CD4-positive, alpha-beta T cell treated with Interleukin-17A for 4 hours (primary cell): ENCODE measurements at regions not wholly inside any gene's neighbourhood (a gene's known extent, or its start where the extent isn't known, plus 50 kb on each side); places are given as distances from the start of the nearest gene placed in this dataset.

Source experiments
- DNase-seq: peaks from one replicate; pipeline ENCODE4 v3.0.0-alpha.2; 2020; ENCODE audit warnings: mixed read lengths

- DNase-seq, result no peak
Observed at GRCh38 chr5:4137781-4138180, 542.1 kb downstream of the IRX1 start.

DNA sequence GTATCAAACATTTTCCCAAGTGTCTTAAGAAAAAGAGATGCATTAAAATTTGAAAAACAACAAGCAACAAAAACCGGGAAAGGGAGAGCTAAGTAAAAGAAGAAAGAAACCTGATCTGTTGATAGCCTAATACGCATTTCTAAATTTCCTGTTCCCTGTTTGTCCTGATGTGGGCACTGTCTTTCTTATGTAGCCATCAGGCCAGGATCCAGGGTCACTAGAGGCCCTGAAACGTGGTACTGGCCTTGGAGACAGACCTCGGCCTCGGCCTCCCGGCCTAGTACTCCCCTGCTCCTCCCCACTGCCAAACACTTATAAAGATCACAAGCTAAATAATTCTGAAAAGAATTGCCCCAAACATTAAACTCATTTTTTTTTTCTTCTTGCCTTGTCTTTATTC is 547.2 kb downstream of the IRX1 start:
- no peak for DNase-seq

DNA sequence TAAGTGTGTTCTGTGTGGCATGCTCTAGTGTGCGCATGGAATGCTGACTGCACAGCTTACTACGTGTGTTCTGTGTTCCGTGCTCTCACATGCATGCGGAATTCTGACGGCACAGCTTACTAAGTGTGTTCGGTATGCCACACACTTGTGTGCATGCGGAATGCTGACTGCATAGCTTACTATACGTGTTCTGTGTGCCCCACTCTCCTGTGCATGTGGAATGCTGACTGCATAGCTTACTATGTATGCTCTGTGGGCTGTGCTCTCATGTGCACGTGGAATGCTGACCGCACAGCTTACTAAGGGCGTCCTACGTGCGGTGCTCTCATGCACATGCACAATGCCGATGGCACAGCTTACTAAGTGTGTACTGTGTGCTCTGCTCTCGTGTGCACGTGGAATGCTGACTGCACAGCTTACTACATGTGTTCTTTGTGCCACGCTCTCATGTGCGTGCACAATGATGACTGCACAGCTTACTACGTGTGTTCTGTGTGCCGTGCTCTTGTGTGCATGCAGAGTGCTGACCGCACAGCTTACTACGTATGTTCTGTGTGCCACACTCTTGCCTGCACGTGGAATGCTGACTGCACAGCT is 548.9 kb downstream of the IRX1 start:
- DNase-seq, result no peak

DNA sequence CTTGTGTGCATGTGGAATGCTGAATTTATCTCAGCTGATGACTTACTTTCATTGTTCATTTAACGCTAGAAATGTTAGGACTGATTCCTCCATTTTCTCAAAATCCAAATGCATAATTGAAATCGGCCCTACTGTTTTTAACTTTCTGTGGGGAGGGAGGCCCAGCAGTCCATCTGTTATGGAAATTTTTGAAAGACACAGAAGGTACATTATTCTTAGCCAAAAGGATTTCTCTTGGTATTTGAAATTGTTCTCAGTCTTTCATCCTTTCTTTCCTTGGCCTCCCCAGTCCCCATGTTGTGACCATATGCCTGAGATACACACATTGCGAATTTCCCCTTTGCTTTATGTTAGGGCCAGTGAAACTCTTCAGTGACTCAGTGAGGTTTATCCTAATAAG is 549.9 kb downstream of the IRX1 start:
- DNase-seq, result no peak

GRCh38 chr5:4148009-4148408 is 552.4 kb downstream of the IRX1 start:
- DNase-seq, result no peak

GRCh38 chr5:4150067-4150466 is 554.4 kb downstream of the IRX1 start:
- DNase-seq, result no peak

GRCh38 chr5:4156153-4156552 is 560.5 kb downstream of the IRX1 start:
- no peak for DNase-seq

DNA sequence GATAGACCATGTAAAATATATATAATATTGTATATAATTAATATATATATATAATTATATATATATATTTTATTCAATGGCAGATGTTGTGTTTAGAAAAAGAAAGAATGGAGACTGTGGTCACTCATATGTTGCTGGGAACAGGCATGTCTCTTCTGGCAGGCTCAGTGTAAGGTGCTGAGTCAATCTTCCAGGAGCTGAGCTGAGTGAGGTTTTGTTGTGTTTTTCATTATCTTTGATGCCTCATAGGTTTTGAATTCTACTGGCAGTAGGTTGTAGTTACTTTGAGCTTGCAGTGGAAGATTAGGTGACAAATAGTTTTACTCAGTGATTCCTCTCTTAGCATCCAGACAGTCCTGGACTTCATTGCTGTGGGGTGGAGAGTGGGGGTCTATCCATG is 561.3 kb downstream of the IRX1 start:
- DNase-seq, result no peak

GRCh38 chr5:4158750-4159447 is 563.3 kb downstream of the IRX1 start:
- DNase-seq, result no peak

GRCh38 chr5:4159681-4160080 is 564.0 kb downstream of the IRX1 start:
- no peak for DNase-seq

DNA sequence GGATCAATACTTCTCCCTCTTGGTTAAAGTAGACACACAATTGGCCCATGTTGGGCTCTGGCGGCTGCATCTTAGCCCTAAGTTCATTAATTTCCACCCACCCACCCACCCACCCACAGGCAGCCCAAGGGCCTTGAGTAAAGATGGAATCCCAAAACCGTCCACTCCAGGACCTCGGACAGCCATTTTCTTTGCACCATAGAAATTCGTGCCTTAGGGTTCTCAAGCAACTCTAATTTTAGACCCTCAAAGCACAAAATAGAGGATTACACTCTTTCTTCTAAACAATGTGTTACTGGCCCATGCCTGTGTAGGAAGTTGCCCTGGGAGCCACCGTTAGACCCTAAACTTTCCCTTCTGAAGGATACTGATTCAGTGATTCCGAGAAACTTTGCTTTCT is 568.5 kb downstream of the IRX1 start:
- no peak for DNase-seq

GRCh38 chr5:4180703-4181102 is 585.1 kb downstream of the IRX1 start:
- no peak for DNase-seq

DNA sequence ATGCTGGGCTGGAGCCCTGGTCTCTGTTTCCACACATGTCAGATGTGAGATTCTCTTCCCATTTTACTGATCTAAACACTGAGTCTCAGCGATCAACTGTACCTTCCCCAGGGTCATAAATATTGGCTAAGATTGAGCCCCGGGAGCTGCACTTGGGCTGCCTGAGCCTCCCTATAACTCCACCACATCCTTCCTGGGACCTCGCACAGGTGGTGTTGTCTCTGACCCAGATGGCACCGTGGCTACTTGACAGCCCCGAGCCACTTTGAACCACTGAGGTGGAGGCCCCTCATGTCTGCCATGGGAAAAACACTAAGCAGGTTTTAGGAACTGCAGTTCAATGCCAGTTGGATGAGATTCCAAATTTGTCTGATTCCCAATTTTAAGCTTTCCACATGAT is 586.5 kb downstream of the IRX1 start:
- no peak for DNase-seq

GRCh38 chr5:4185127-4185526 is 589.5 kb downstream of the IRX1 start:
- no peak for DNase-seq

- no peak for DNase-seq
Observed at GRCh38 chr5:4188704-4189103, 593.1 kb downstream of the IRX1 start.

DNA sequence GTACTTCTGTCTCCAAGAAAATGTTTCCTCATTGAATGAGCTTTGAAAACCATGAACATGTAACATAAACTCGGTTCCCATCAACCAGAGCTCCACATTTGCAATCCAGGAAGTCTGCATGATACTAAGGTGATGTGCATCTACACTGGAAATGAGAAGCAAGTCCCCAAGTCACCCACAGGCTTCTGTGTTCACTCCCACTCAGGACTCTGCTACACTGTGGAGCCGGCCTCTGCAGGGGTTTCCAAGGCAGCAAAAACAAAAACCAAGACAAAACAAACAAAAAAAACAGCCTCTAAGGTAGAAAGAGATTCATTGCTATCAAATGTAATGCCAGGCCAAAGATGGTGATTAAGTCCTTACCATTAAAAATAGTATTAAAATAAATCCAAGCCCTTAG is 593.7 kb downstream of the IRX1 start:
- DNase-seq, result no peak

DNA sequence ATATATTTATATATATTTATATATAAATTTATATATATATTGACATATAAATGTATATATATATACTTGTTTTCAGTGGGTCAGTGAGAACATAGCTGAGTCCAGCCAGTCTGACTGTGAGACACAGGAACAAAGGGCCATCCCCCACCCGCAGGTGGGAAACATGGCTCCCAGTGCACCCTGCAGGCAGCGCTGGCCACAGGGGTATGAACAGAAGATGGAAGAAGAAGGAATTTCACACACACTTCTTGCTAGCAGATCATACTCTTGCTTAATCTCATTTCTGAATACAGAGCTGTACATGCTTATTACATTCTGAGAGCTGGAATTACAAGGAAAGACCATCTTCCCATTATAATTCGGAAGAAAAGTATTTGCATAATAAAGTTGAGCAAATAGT is 595.4 kb downstream of the IRX1 start:
- DNase-seq, result no peak

DNA sequence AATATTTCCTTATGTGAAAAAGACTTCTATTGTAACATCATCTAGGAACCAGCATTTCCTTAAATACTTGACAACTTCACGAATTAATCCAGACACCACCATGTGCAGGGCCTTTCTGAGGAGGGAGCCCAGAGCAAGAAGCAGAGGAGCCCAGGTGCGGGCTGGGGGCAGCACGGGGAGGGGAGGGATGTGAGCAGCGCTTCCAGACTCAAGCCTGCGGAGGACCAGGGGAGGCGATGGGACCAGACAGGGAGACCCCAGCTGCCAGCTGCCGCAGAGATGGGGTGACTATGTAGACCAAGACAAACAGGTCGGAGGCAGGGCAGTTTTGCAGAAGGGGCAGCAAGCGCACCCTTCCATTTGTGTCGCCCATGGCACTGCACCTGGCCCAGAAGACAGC is 596.1 kb downstream of the IRX1 start:
- DNase-seq, result no peak

GRCh38 chr5:4192111-4192510 is 596.5 kb downstream of the IRX1 start:
- DNase-seq, result no peak

GRCh38 chr5:4196744-4197143 is 601.1 kb downstream of the IRX1 start:
- no peak for DNase-seq

DNA sequence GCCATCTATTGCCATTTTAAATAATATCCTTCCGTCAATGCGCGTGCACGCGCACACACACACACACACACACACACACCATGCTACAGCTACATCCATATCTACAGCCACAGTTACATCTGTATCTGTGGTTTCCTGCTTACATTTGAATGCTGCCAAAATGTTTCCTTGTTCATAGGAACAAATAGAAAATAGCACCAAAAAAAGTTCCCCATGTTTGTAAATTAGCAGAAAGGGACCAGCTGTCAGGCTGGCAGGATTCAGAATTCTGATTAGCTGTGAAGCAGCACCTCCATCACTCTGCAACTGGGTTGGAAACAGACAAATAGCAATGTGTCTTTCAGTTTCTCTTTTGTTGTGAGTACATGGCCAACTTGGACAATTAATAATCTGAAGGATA is 601.5 kb downstream of the IRX1 start:
- DNase-seq, result no peak

DNA sequence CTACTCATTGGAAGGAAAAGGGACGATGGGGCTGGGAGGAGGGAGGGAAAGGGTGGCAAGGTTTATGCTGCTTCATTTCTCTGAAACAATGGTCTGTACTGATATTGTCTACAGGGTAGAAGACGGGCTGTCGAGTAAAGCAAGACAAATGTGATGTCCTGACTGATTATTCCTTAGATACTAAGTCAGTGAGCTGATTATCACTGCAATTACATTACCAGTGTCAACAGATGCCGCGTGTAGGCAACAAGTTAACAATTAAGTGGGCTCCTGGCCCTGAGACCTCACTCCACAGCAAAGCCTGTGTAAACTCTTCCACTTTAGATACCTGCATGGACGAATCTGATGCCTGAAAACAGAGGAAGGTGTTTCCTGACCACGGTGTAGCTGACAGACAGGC is 602.8 kb downstream of the IRX1 start:
- no peak for DNase-seq

- DNase-seq, result no peak
Observed at GRCh38 chr5:4199049-4199841, 603.6 kb downstream of the IRX1 start.

- DNase-seq, result no peak
Observed at GRCh38 chr5:4203146-4203545, 607.5 kb downstream of the IRX1 start.
